ENCODE measurements at regions not wholly inside any gene's neighbourhood (a gene's known extent, or its start where the extent isn't known, plus 50 kb on each side); places are given as distances from the start of the nearest gene placed in this dataset.

- no peak for DNase-seq (ENCODE audit: low spot score)
- no peak overlapping the region for H3K9ac ChIP-seq (ENCODE audit: low read depth in 1 of 2, low read length in 2 of 2)
- H3K4me3 ChIP-seq (ENCODE audit: low read depth in 1 of 3, low read length in 3 of 3): no peak overlapping the region
- no peak overlapping the region for H3K27ac ChIP-seq (ENCODE audit: low read depth in 1 of 2, low read length in 2 of 2)
- TF ChIP-seq TAF1 (conservative IDR thresholded peaks at IDR 0.05): no peak
- TF ChIP-seq RXRA (IDR thresholded peaks at IDR 0.05): no peak
- no peak for TF ChIP-seq CTCF (IDR thresholded peaks at IDR 0.05; ENCODE audit: low read depth, low read length, missing input control)
- no peak for TF ChIP-seq RAD21 (IDR thresholded peaks at IDR 0.05)
- TF ChIP-seq REST (IDR thresholded peaks at IDR 0.05): no peak
- TF ChIP-seq ATF3 (IDR thresholded peaks at IDR 0.05): no peak
- no peak for TF ChIP-seq HNF4G (IDR thresholded peaks at IDR 0.05)
- no peak for TF ChIP-seq JUND (IDR thresholded peaks at IDR 0.05)
- no peak for TF ChIP-seq MAX (IDR thresholded peaks at IDR 0.05)
- no peak for TF ChIP-seq NR2F2 (IDR thresholded peaks at IDR 0.05)
- no peak for TF ChIP-seq YY1 (IDR thresholded peaks at IDR 0.05)
- no peak for TF ChIP-seq ZBTB33 (IDR thresholded peaks at IDR 0.05)
- no peak for TF ChIP-seq FOXA1 (IDR thresholded peaks at IDR 0.05)
- TF ChIP-seq EGR1 (IDR thresholded peaks at IDR 0.05; ENCODE audit: low read depth in 2 of 2): no peak
- TF ChIP-seq HNF4A (conservative IDR thresholded peaks at IDR 0.05): no peak
- H3K36me3 ChIP-seq (ENCODE audit: control insufficient read depth in 4 of 4, insufficient read depth in 3 of 4, low read depth in 1 of 4, low read length in 3 of 4): no peaks in the 10 kb centered on the region
- peaks cover 0 to 2% (median 0%) of the 10 kb centered on the region in 4 donors for H3K9me3 ChIP-seq (ENCODE audit: control insufficient read depth in 4 of 4, low read length in 3 of 4)
- H3K27me3 ChIP-seq (ENCODE audit: control insufficient read depth in 4 of 4, insufficient read depth in 4 of 4, low read length in 3 of 4): peaks cover 0 to 3% (median 0%) of the 10 kb centered on the region in 4 donors
- 48% methylated on average over 4 of the region's 4 CpGs for whole genome bisulfite sequencing
- H3K4me1 ChIP-seq (ENCODE audit: control insufficient read depth in 4 of 4, insufficient read depth in 4 of 4, low read length in 3 of 4): no peaks in the 10 kb centered on the region
These were observed 477.6 kb downstream of the NTRK2 start for GRCh38 chr9:85147046-85147640.

GRCh38 chr9:85142968-85143367, 473.4 kb downstream of the NTRK2 start:
- H3K9me3 ChIP-seq (ENCODE audit: control insufficient read depth in 4 of 4, low read length in 3 of 4): peaks cover 0 to 2% (median 0%) of the 10 kb centered on the region in 4 donors
- DNase-seq (ENCODE audit: low spot score): no peak
- no peak overlapping the region for H3K27ac ChIP-seq (ENCODE audit: low read depth in 1 of 2, low read length in 2 of 2)
- no peaks in the 10 kb centered on the region for H3K4me1 ChIP-seq (ENCODE audit: control insufficient read depth in 4 of 4, insufficient read depth in 4 of 4, low read length in 3 of 4)
- whole genome bisulfite sequencing: 76% methylated on average over 1 of the region's 1 CpG
- no peaks in the 10 kb centered on the region for H3K36me3 ChIP-seq (ENCODE audit: control insufficient read depth in 4 of 4, insufficient read depth in 3 of 4, low read depth in 1 of 4, low read length in 3 of 4)
- peaks cover 0 to 3% (median 0%) of the 10 kb centered on the region in 4 donors for H3K27me3 ChIP-seq (ENCODE audit: control insufficient read depth in 4 of 4, insufficient read depth in 4 of 4, low read length in 3 of 4)
- no peak overlapping the region for H3K4me3 ChIP-seq (ENCODE audit: low read depth in 1 of 3, low read length in 3 of 3)
- H3K9ac ChIP-seq (ENCODE audit: low read depth in 1 of 2, low read length in 2 of 2): no peak overlapping the region
- TF ChIP-seq GABPA (IDR thresholded peaks at IDR 0.05 in 1 of 2, conservative IDR thresholded peaks at IDR 0.05 in 1 of 2) (no peak), RAD21 (IDR thresholded peaks at IDR 0.05) (peak; percentile 53 to 65), CTCF (IDR thresholded peaks at IDR 0.05; ENCODE audit: low read depth, low read length, missing input control) (peak; percentile 31)
